ENCODE measurements at regions not wholly inside any gene's neighbourhood (a gene's known extent, or its start where the extent isn't known, plus 50 kb on each side); places are given as distances from the start of the nearest gene placed in this dataset.

GRCh38 chr6:79403086-79403485 is 134.1 kb downstream of the LCA5 start:
- TF ChIP-seq CTCF (conservative IDR thresholded peaks at IDR 0.05; ENCODE audit: low read depth, low read length) (no peak), EZH2 (IDR thresholded peaks at IDR 0.05; ENCODE audit: borderline replicate concordance, low read depth, low read length, poor library complexity, severe bottlenecking) (no peak)

All from A673 (cell line).